ENCODE measurements at regions not wholly inside any gene's neighbourhood (a gene's known extent, or its start where the extent isn't known, plus 50 kb on each side); places are given as distances from the start of the nearest gene placed in this dataset.

- TF ChIP-seq CTCF (conservative IDR thresholded peaks at IDR 0.05; ENCODE audit: low read length) (no peak), EZH2phosphoT487 (IDR thresholded peaks at IDR 0.05; ENCODE audit: borderline replicate concordance, low read depth, low read length) (no peak)
Observed at GRCh38 chr6:26232940-26233648, 131.9 kb upstream of the BTN3A2 start.
